GM12878 (cell line): ENCODE measurements at regions not wholly inside any gene's neighbourhood (a gene's known extent, or its start where the extent isn't known, plus 50 kb on each side); places are given as distances from the start of the nearest gene placed in this dataset.

ENCODE experiments used
- ATAC-seq: fragments of 200-7000 bp; cut with Tn5 transposase; 3 replicates; pipeline ENCODE4 v1.9.1; 2020; ENCODE audit warnings: mild to moderate bottlenecking, moderate library complexity
- BruUV-seq: library from RNA; stranded (reverse); fragments of 400-500 nt; replicated peaks from 2 replicates; lab custom pipeline; 2021; lab: Mats Ljungman, UMichigan
- CTCF ChIA-PET: fragments of 300-600 bp; sonication (Branson Sonifier 250); formaldehyde crosslinking; extraction: SDS; loops from one replicate; lab custom pipeline; 2021; ENCODE audit warnings: inconsistent platforms; lab: Yijun Ruan, JAX
- POLR2A ChIA-PET: fragments of 350-600 bp; formaldehyde crosslinking; extraction: SDS; loops from one replicate; lab custom pipeline; 2021; ENCODE audit warnings: inconsistent platforms; lab: Charles Lee
- RAD21 ChIA-PET: fragments of 300-600 bp; sonication (Branson Sonifier 250); formaldehyde crosslinking; loops from one replicate; lab custom pipeline; 2023; ENCODE audit warnings: antibody characterized with exemption; ENCODE audit not compliant: unreplicated experiment; lab: Charles Lee
- SMC1A ChIA-PET: fragments of 300-600 bp; sonication (Branson Sonifier 250); formaldehyde crosslinking; loops from one replicate; lab custom pipeline; 2023; ENCODE audit not compliant: unreplicated experiment, uncharacterized antibody; lab: Charles Lee
- DNase-seq: peaks from one replicate; pipeline ENCODE4 v3.0.0-alpha.2; 2011; ENCODE audit warnings: low read depth, low spot score
- FAIRE-seq: peaks from 3 replicates; lab custom pipeline; 2011; peaks lifted over from hg19 to GRCh38; lab: Jason Lieb, UNC
- H2AFZ ChIP-seq: 2 replicates; pipeline ENCODE4 v1.6.0; 2011; ENCODE audit warnings: low read depth, low read length, control low read depth; ENCODE audit not compliant: control insufficient read depth
- H3K27ac ChIP-seq: 2 replicates; pipeline ENCODE4 v1.5.1; 2011; ENCODE audit warnings: control low read depth; ENCODE audit not compliant: control insufficient read depth, insufficient read depth
- H3K27me3 ChIP-seq, 2 experiments: replicated peaks in 1 of 2; 2 replicates each; pipeline versions ENCODE4 v1.6.0 to v1.6.1; 2011; ENCODE audit warnings: low read length in 1 of 2; ENCODE audit not compliant: control insufficient read depth in 2 of 2, insufficient read depth in 2 of 2
- H3K36me3 ChIP-seq, 2 experiments: 2 replicates each; pipeline ENCODE4 v1.5.1; 2011; ENCODE audit warnings: low read length in 1 of 2; ENCODE audit not compliant: control insufficient read depth in 2 of 2, insufficient read depth in 2 of 2
- H3K4me1 ChIP-seq: 2 replicates; pipeline ENCODE4 v1.6.1; 2011; ENCODE audit warnings: mild to moderate bottlenecking, low read length, moderate library complexity, mixed read lengths; ENCODE audit not compliant: control insufficient read depth, insufficient read depth
- H3K4me2 ChIP-seq: 2 replicates; pipeline ENCODE4 v1.6.0; 2011; ENCODE audit warnings: control low read depth; ENCODE audit not compliant: control insufficient read depth, insufficient read depth
- H3K4me3 ChIP-seq: fragments of 200-600 bp; sonication (generic); 2 replicates; pipeline ENCODE4 v1.5.1; 2016
- H3K79me2 ChIP-seq: 2 replicates; pipeline ENCODE4 v1.6.0; 2011; ENCODE audit warnings: low read length; ENCODE audit not compliant: control insufficient read depth, insufficient read depth
- H3K9ac ChIP-seq: 2 replicates; pipeline ENCODE4 v1.8.0; 2011; ENCODE audit warnings: low read length, control low read depth, mixed read lengths; ENCODE audit not compliant: control insufficient read depth, insufficient read depth
- H3K9me3 ChIP-seq: replicated peaks from 3 replicates; pipeline ENCODE4 v1.5.1; 2011; ENCODE audit warnings: mild to moderate bottlenecking, low read length; ENCODE audit not compliant: control insufficient read depth, insufficient read depth
- H4K20me1 ChIP-seq: 2 replicates; pipeline ENCODE4 v1.6.0; 2011; ENCODE audit not compliant: control insufficient read depth, insufficient read depth
- BMI1 ChIP-seq: fragments of 450-650 bp; IDR thresholded peaks from 2 replicates; pipeline ENCODE4 v1.6.1; 2016; ENCODE audit warnings: mild to moderate bottlenecking, moderate library complexity, borderline replicate concordance
- DPF2 ChIP-seq: fragments of 450-650 bp; IDR thresholded peaks from 2 replicates; pipeline ENCODE4 v1.6.1; 2017; ENCODE audit warnings: mild to moderate bottlenecking
- EZH2 ChIP-seq: IDR thresholded peaks from 2 replicates; pipeline ENCODE4 v1.6.1; 2012; ENCODE audit warnings: low read depth, mild to moderate bottlenecking, control low read depth, inconsistent platforms, low read length, borderline replicate concordance; ENCODE audit not compliant: control insufficient read depth
- FOXK2 ChIP-seq: fragments of 450-650 bp; IDR thresholded peaks from 2 replicates; pipeline ENCODE4 v1.6.1; 2017; ENCODE audit warnings: mild to moderate bottlenecking, moderate library complexity
- FOXM1 ChIP-seq: IDR thresholded peaks from 2 replicates; pipeline ENCODE4 v1.6.1; 2012; ENCODE audit warnings: low read depth, mild to moderate bottlenecking, inconsistent platforms, low read length, moderate library complexity
- IKZF1 ChIP-seq: fragments of 450-650 bp; conservative IDR thresholded peaks from 2 replicates; pipeline ENCODE4 v1.6.1; 2017; ENCODE audit warnings: antibody characterized with exemption, mild to moderate bottlenecking
- KDM1A ChIP-seq: fragments of 200-600 bp; sonication (generic); IDR thresholded peaks from 2 replicates; pipeline ENCODE4 v1.6.1; 2016; ENCODE audit warnings: borderline replicate concordance
- LARP7 ChIP-seq: fragments of 450-650 bp; IDR thresholded peaks from 2 replicates; pipeline ENCODE4 v1.6.1; 2017; ENCODE audit warnings: mild to moderate bottlenecking
- MEF2A ChIP-seq: IDR thresholded peaks from 2 replicates; pipeline ENCODE4 v1.6.1; 2011; ENCODE audit warnings: low read depth, mild to moderate bottlenecking, low read length, moderate library complexity; ENCODE audit not compliant: insufficient read depth
- NR2F1 ChIP-seq: fragments of 450-650 bp; conservative IDR thresholded peaks from 2 replicates; pipeline ENCODE4 v1.6.1; 2017; ENCODE audit warnings: mild to moderate bottlenecking
- RCOR1 ChIP-seq: conservative IDR thresholded peaks from 2 replicates; pipeline ENCODE4 v1.6.1; 2012; ENCODE audit warnings: low read depth, low read length, improper control_type of control experiment
- RFX5 ChIP-seq: IDR thresholded peaks from 2 replicates; pipeline ENCODE4 v1.6.1; 2011; ENCODE audit warnings: low read depth, low read length, improper control_type of control experiment
- SIN3A ChIP-seq: IDR thresholded peaks from 2 replicates; pipeline ENCODE4 v1.6.1; 2012; ENCODE audit warnings: low read depth, low read length, improper control_type of control experiment
- SMAD5 ChIP-seq: IDR thresholded peaks from 2 replicates; pipeline ENCODE4 v1.6.1; 2016; ENCODE audit warnings: antibody characterized with exemption, low read depth
- SPI1 ChIP-seq: IDR thresholded peaks from 2 replicates; pipeline ENCODE4 v1.6.1; 2011; ENCODE audit warnings: low read depth, mild to moderate bottlenecking, low read length, moderate library complexity, borderline replicate concordance; ENCODE audit not compliant: insufficient read depth
- SREBF1 ChIP-seq: IDR thresholded peaks from 2 replicates; pipeline ENCODE4 v1.6.1; 2012; ENCODE audit warnings: mild to moderate bottlenecking, low read length
- WRNIP1 ChIP-seq: IDR thresholded peaks from 2 replicates; pipeline ENCODE4 v1.6.1; 2011; ENCODE audit warnings: low read depth, low read length, improper control_type of control experiment, borderline replicate concordance
- YY1 ChIP-seq: IDR thresholded peaks from 2 replicates; pipeline ENCODE4 v1.6.1; 2011; ENCODE audit warnings: low read depth, mild to moderate bottlenecking, low read length
- WGBS: methylation state at CpG from one replicate; pipeline ENCODE4 v1.1.6; 2016; ENCODE audit warnings: low lambda C conversion rate; ENCODE audit not compliant: insufficient replicate concordance, insufficient coverage; ENCODE audit errors: missing lambda C conversion rate; 5-methylcytosine and 5-hydroxymethylcytosine counted together
- in situ Hi-C: fragments of 300-500 bp; cut with MboI; formaldehyde crosslinking; loops from 9 replicates; pipeline ENCODE4 v1.14.3; 2018; ENCODE audit warnings: mixed read lengths
- intact Hi-C: fragments of 100-400 bp; cut with micrococcal nuclease; formaldehyde crosslinking; loops from one replicate; pipeline ENCODE4 v1.14.2; 2022; ENCODE audit not compliant: unreplicated experiment
- TF ChIP-seq, protein P1 (sequence below): fragments of 450-650 bp; IDR thresholded peaks from 2 replicates; pipeline ENCODE4 v1.6.1; 2017; ENCODE audit warnings: mild to moderate bottlenecking, moderate library complexity
- TF ChIP-seq, protein P2 (sequence below): IDR thresholded peaks from 2 replicates; pipeline ENCODE4 v1.6.1; 2011; ENCODE audit warnings: low read depth, mild to moderate bottlenecking, low read length, moderate library complexity, borderline replicate concordance; ENCODE audit errors: extremely low read depth

DNA sequence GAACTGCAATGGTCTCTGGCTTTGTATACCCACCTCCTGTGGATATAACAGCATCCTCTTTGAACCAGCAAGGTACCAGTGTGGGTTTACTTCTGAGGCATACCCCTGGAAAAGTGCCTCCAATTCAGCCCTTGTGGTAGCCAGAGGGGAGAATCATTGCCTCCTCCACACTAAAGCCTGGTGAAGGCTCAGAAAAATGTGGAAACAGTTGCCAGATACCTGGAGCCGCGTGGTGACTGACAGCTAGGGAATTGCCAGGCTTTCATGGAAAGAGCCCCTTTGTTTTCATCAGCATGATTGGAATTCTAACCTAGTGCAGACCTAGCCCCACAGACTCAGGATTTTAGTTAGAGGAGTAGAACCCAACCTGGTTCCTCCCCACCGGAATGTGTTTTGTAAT lies 168.6 kb upstream of the KLF3 start (continued):
- TF ChIP-seq EZH2 (no peak), SIN3A (no peak), NR2F1 (no peak)

DNA sequence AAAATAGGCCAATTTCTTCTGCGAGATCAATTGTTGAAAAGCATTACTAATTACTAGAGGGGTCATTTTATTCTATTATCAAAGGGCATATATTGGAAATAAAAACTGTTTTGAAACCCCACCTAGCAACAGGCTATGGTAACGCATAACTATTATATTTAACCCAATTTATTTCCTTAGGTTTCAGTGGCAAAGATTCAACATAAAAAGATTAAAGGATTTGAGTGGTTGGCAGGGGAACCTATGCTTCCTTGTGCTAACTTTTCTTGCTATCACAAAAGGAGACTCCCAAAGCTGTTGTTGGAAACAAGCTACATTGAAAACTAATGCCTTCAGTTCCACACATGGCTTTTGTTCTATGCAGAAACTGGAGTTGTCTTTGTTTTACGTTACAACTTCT lies 166.9 kb upstream of the KLF3 start:
- FAIRE-seq: no peak
- Histone ChIP-seq H3K4me1 (no peaks in the 10 kb centered on the region), H3K79me2 (no peaks in the 10 kb centered on the region), H3K4me3 (no peak overlapping the region), H3K9ac (no peak overlapping the region), H2AFZ (no peak overlapping the region), H3K27ac (no peak overlapping the region), H3K36me3 (no peaks in the 10 kb centered on the region), H4K20me1 (no peaks in the 10 kb centered on the region), H3K27me3 (no peaks in the 10 kb centered on the region; a peak in 1 of 4 replicates), H3K4me2 (no peak overlapping the region), H3K9me3 (no peaks in the 10 kb centered on the region)
- RAD21 ChIA-PET: interaction anchor here (0.7 kb wide), 1 partner anchor 187 kb away, joined by 4 read pairs; no protein-coding TSS in a partner anchor
- no TSS peak for BruUV-seq
- intact Hi-C loops: no loop called here
- in situ Hi-C loops: no loop called here
- SMC1A ChIA-PET: interaction anchor here (1.2 kb wide), 1 partner anchor 160 kb away, joined by 4 read pairs; no protein-coding TSS in a partner anchor
- POLR2A ChIA-PET: no interaction called here
- CTCF ChIA-PET: interaction anchor here (0.7 to 2.1 kb wide), 3 partner anchors 8 to 187 kb away, joined by 3 to 4 read pairs (median 4); no protein-coding TSS in a partner anchor
- no peak for DNase-seq
- WGBS: 76% methylated on average over 3 of the region's 3 CpGs
- no peak for ATAC-seq
- TF ChIP-seq DPF2: no peak
- TF ChIP-seq FOXK2: no peak
- no peak for TF ChIP-seq SPI1
- TF ChIP-seq, protein P1, sequence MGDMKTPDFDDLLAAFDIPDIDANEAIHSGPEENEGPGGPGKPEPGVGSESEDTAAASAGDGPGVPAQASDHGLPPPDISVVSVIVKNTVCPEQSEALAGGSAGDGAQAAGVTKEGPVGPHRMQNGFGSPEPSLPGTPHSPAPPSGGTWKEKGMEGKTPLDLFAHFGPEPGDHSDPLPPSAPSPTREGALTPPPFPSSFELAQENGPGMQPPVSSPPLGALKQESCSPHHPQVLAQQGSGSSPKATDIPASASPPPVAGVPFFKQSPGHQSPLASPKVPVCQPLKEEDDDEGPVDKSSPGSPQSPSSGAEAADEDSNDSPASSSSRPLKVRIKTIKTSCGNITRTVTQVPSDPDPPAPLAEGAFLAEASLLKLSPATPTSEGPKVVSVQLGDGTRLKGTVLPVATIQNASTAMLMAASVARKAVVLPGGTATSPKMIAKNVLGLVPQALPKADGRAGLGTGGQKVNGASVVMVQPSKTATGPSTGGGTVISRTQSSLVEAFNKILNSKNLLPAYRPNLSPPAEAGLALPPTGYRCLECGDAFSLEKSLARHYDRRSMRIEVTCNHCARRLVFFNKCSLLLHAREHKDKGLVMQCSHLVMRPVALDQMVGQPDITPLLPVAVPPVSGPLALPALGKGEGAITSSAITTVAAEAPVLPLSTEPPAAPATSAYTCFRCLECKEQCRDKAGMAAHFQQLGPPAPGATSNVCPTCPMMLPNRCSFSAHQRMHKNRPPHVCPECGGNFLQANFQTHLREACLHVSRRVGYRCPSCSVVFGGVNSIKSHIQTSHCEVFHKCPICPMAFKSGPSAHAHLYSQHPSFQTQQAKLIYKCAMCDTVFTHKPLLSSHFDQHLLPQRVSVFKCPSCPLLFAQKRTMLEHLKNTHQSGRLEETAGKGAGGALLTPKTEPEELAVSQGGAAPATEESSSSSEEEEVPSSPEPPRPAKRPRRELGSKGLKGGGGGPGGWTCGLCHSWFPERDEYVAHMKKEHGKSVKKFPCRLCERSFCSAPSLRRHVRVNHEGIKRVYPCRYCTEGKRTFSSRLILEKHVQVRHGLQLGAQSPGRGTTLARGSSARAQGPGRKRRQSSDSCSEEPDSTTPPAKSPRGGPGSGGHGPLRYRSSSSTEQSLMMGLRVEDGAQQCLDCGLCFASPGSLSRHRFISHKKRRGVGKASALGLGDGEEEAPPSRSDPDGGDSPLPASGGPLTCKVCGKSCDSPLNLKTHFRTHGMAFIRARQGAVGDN: no peak
- no peak for TF ChIP-seq IKZF1
- no peak for TF ChIP-seq KDM1A
- no peak for TF ChIP-seq SREBF1
- TF ChIP-seq RCOR1: no peak
- TF ChIP-seq, protein P2, sequence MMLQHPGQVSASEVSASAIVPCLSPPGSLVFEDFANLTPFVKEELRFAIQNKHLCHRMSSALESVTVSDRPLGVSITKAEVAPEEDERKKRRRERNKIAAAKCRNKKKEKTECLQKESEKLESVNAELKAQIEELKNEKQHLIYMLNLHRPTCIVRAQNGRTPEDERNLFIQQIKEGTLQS: no peak
- no peak for TF ChIP-seq FOXM1
- no peak for TF ChIP-seq WRNIP1
- TF ChIP-seq MEF2A: no peak
- no peak for TF ChIP-seq RFX5
- no peak for TF ChIP-seq LARP7
- no peak for TF ChIP-seq SMAD5
- no peak for TF ChIP-seq YY1
- TF ChIP-seq BMI1: no peak
